ENCODE measurements at regions not wholly inside any gene's neighbourhood (a gene's known extent, or its start where the extent isn't known, plus 50 kb on each side); places are given as distances from the start of the nearest gene placed in this dataset.

- H3K27ac ChIP-seq (ENCODE audit: low read depth, low read length): peak overlapping the region; percentile 51
- no peaks in the 10 kb centered on the region for H3K27me3 ChIP-seq (ENCODE audit: insufficient read depth, low read length)
- no peak overlapping the region for H2AFZ ChIP-seq (ENCODE audit: low read length, unreplicated experiment)
- peaks cover 44% of the 10 kb centered on the region for H3K4me1 ChIP-seq (ENCODE audit: control insufficient read depth, insufficient read depth, low read length, unreplicated experiment)
- H3K36me3 ChIP-seq (ENCODE audit: insufficient read depth, low read length): peaks cover 11% of the 10 kb centered on the region; the same call in 1 of the 2 replicates
- no peak overlapping the region for H3K4me3 ChIP-seq (ENCODE audit: low read depth, low read length)
- no peaks in the 10 kb centered on the region for H3K79me2 ChIP-seq (ENCODE audit: control insufficient read depth, insufficient read depth, low read length, unreplicated experiment)
These were observed 78.1 kb downstream of the BLID start for GRCh38 chr11:122037911-122038310.

GRCh38 chr11:122036493-122036892 lies 79.5 kb downstream of the BLID start:
- Histone ChIP-seq H3K27me3 (ENCODE audit: insufficient read depth, low read length) (no peaks in the 10 kb centered on the region), H3K4me1 (ENCODE audit: control insufficient read depth, insufficient read depth, low read length, unreplicated experiment) (peaks cover 58% of the 10 kb centered on the region), H3K4me3 (ENCODE audit: low read depth, low read length) (no peak overlapping the region), H3K27ac (ENCODE audit: low read depth, low read length) (peak overlapping the region; percentile 48), H2AFZ (ENCODE audit: low read length, unreplicated experiment) (no peak overlapping the region), H3K36me3 (ENCODE audit: insufficient read depth, low read length) (peaks cover 11% of the 10 kb centered on the region; the same call in 1 of the 2 replicates), H3K79me2 (ENCODE audit: control insufficient read depth, insufficient read depth, low read length, unreplicated experiment) (no peaks in the 10 kb centered on the region)

- Histone ChIP-seq H3K27me3 (ENCODE audit: insufficient read depth, low read length) (no peaks in the 10 kb centered on the region), H3K79me2 (ENCODE audit: control insufficient read depth, insufficient read depth, low read length, unreplicated experiment) (no peaks in the 10 kb centered on the region), H2AFZ (ENCODE audit: low read length, unreplicated experiment) (no peak overlapping the region), H3K27ac (ENCODE audit: low read depth, low read length) (peak overlapping the region; percentile 48), H3K4me3 (ENCODE audit: low read depth, low read length) (no peak overlapping the region), H3K4me1 (ENCODE audit: control insufficient read depth, insufficient read depth, low read length, unreplicated experiment) (peaks cover 59% of the 10 kb centered on the region), H3K36me3 (ENCODE audit: insufficient read depth, low read length) (peaks cover 13% of the 10 kb centered on the region)
These were observed 80.0 kb downstream of the BLID start for GRCh38 chr11:122036018-122036417.

- Histone ChIP-seq H3K4me1 (ENCODE audit: control insufficient read depth, insufficient read depth, low read length, unreplicated experiment) (peaks cover 53% of the 10 kb centered on the region), H3K79me2 (ENCODE audit: control insufficient read depth, insufficient read depth, low read length, unreplicated experiment) (no peaks in the 10 kb centered on the region), H3K4me3 (ENCODE audit: low read depth, low read length) (no peak overlapping the region), H3K27ac (ENCODE audit: low read depth, low read length) (peak overlapping the region; percentile 67; the same call in 1 of the 2 replicates), H3K36me3 (ENCODE audit: insufficient read depth, low read length) (peaks cover 37% of the 10 kb centered on the region), H3K27me3 (ENCODE audit: insufficient read depth, low read length) (no peaks in the 10 kb centered on the region), H2AFZ (ENCODE audit: low read length, unreplicated experiment) (no peak overlapping the region)
These were observed 82.4 kb downstream of the BLID start for GRCh38 chr11:122033631-122034030.

- Histone ChIP-seq H2AFZ (ENCODE audit: low read length, unreplicated experiment) (no peak overlapping the region), H3K36me3 (ENCODE audit: insufficient read depth, low read length) (peaks cover 42% of the 10 kb centered on the region), H3K27me3 (ENCODE audit: insufficient read depth, low read length) (no peaks in the 10 kb centered on the region), H3K4me3 (ENCODE audit: low read depth, low read length) (no peak overlapping the region), H3K4me1 (ENCODE audit: control insufficient read depth, insufficient read depth, low read length, unreplicated experiment) (peaks cover 48% of the 10 kb centered on the region), H3K27ac (ENCODE audit: low read depth, low read length) (peak overlapping the region; percentile 67), H3K79me2 (ENCODE audit: control insufficient read depth, insufficient read depth, low read length, unreplicated experiment) (no peaks in the 10 kb centered on the region)
These were observed 82.8 kb downstream of the BLID start for GRCh38 chr11:122033193-122033592.

- H2AFZ ChIP-seq (ENCODE audit: low read length, unreplicated experiment): no peak overlapping the region
- no peak overlapping the region for H3K4me3 ChIP-seq (ENCODE audit: low read depth, low read length)
- peaks cover 50% of the 10 kb centered on the region for H3K36me3 ChIP-seq (ENCODE audit: insufficient read depth, low read length)
- peak overlapping the region; percentile 67 for H3K27ac ChIP-seq (ENCODE audit: low read depth, low read length)
- peaks cover 42% of the 10 kb centered on the region for H3K4me1 ChIP-seq (ENCODE audit: control insufficient read depth, insufficient read depth, low read length, unreplicated experiment)
- H3K79me2 ChIP-seq (ENCODE audit: control insufficient read depth, insufficient read depth, low read length, unreplicated experiment): no peaks in the 10 kb centered on the region
- no peaks in the 10 kb centered on the region for H3K27me3 ChIP-seq (ENCODE audit: insufficient read depth, low read length)
These were observed 83.7 kb downstream of the BLID start for GRCh38 chr11:122032317-122032716.

- Histone ChIP-seq H3K27ac (ENCODE audit: low read depth, low read length) (peak overlapping the region; percentile 67), H3K4me3 (ENCODE audit: low read depth, low read length) (no peak overlapping the region), H3K36me3 (ENCODE audit: insufficient read depth, low read length) (peaks cover 55% of the 10 kb centered on the region), H3K4me1 (ENCODE audit: control insufficient read depth, insufficient read depth, low read length, unreplicated experiment) (peaks cover 41% of the 10 kb centered on the region), H3K79me2 (ENCODE audit: control insufficient read depth, insufficient read depth, low read length, unreplicated experiment) (no peaks in the 10 kb centered on the region), H2AFZ (ENCODE audit: low read length, unreplicated experiment) (no peak overlapping the region), H3K27me3 (ENCODE audit: insufficient read depth, low read length) (no peaks in the 10 kb centered on the region)
These were observed 84.2 kb downstream of the BLID start for GRCh38 chr11:122031813-122032212.

- peaks cover 59% of the 10 kb centered on the region for H3K36me3 ChIP-seq (ENCODE audit: insufficient read depth, low read length)
- peaks cover 25% of the 10 kb centered on the region for H3K4me1 ChIP-seq (ENCODE audit: control insufficient read depth, insufficient read depth, low read length, unreplicated experiment)
- H3K4me3 ChIP-seq (ENCODE audit: low read depth, low read length): no peak overlapping the region
- H3K27ac ChIP-seq (ENCODE audit: low read depth, low read length): no peak overlapping the region
- no peak overlapping the region for H2AFZ ChIP-seq (ENCODE audit: low read length, unreplicated experiment)
- no peaks in the 10 kb centered on the region for H3K27me3 ChIP-seq (ENCODE audit: insufficient read depth, low read length)
- H3K79me2 ChIP-seq (ENCODE audit: control insufficient read depth, insufficient read depth, low read length, unreplicated experiment): no peaks in the 10 kb centered on the region
These were observed 85.7 kb downstream of the BLID start for GRCh38 chr11:122030286-122030685.

- peaks cover 29% of the 10 kb centered on the region for H3K4me1 ChIP-seq (ENCODE audit: control insufficient read depth, insufficient read depth, low read length, unreplicated experiment)
- no peak overlapping the region for H3K4me3 ChIP-seq (ENCODE audit: low read depth, low read length)
- H3K27ac ChIP-seq (ENCODE audit: low read depth, low read length): no peak overlapping the region
- no peaks in the 10 kb centered on the region for H3K27me3 ChIP-seq (ENCODE audit: insufficient read depth, low read length)
- H3K79me2 ChIP-seq (ENCODE audit: control insufficient read depth, insufficient read depth, low read length, unreplicated experiment): no peaks in the 10 kb centered on the region
- peaks cover 55% of the 10 kb centered on the region for H3K36me3 ChIP-seq (ENCODE audit: insufficient read depth, low read length)
- no peak overlapping the region for H2AFZ ChIP-seq (ENCODE audit: low read length, unreplicated experiment)
These were observed 87.5 kb downstream of the BLID start for GRCh38 chr11:122028545-122028944.

- H3K4me3 ChIP-seq (ENCODE audit: low read depth, low read length): no peak overlapping the region
- H3K27me3 ChIP-seq (ENCODE audit: insufficient read depth, low read length): no peaks in the 10 kb centered on the region
- peaks cover 24% of the 10 kb centered on the region for H3K4me1 ChIP-seq (ENCODE audit: control insufficient read depth, insufficient read depth, low read length, unreplicated experiment)
- no peak overlapping the region for H3K27ac ChIP-seq (ENCODE audit: low read depth, low read length)
- H3K79me2 ChIP-seq (ENCODE audit: control insufficient read depth, insufficient read depth, low read length, unreplicated experiment): no peaks in the 10 kb centered on the region
- H2AFZ ChIP-seq (ENCODE audit: low read length, unreplicated experiment): no peak overlapping the region
- peaks cover 50% of the 10 kb centered on the region for H3K36me3 ChIP-seq (ENCODE audit: insufficient read depth, low read length)
These were observed 88.0 kb downstream of the BLID start for GRCh38 chr11:122028036-122028435.

- Histone ChIP-seq H3K4me1 (ENCODE audit: control insufficient read depth, insufficient read depth, low read length, unreplicated experiment) (peaks cover 8% of the 10 kb centered on the region), H3K4me3 (ENCODE audit: low read depth, low read length) (no peak overlapping the region), H3K27me3 (ENCODE audit: insufficient read depth, low read length) (no peaks in the 10 kb centered on the region), H3K36me3 (ENCODE audit: insufficient read depth, low read length) (peaks cover 43% of the 10 kb centered on the region), H3K27ac (ENCODE audit: low read depth, low read length) (no peak overlapping the region), H2AFZ (ENCODE audit: low read length, unreplicated experiment) (no peak overlapping the region), H3K79me2 (ENCODE audit: control insufficient read depth, insufficient read depth, low read length, unreplicated experiment) (no peaks in the 10 kb centered on the region)
These were observed 90.3 kb downstream of the BLID start for GRCh38 chr11:122025757-122026156.

All from ACC112 (cell line).